HG03066 (cell line): ENCODE measurements at regions not wholly inside any gene's neighbourhood (a gene's known extent, or its start where the extent isn't known, plus 50 kb on each side); places are given as distances from the start of the nearest gene placed in this dataset.
"Not testable (repeated sequence)": the region's sequence is repeated elsewhere in the genome, so short reads cannot be mapped to it uniquely, and the experiment has no call there.

Experiments
- ATAC-seq: cut with Tn5 transposase; IDR thresholded peaks from one replicate; pipeline ENCODE4 v1.9.1; 2021; ENCODE audit warnings: low read depth; ENCODE audit not compliant: unreplicated experiment

DNA sequence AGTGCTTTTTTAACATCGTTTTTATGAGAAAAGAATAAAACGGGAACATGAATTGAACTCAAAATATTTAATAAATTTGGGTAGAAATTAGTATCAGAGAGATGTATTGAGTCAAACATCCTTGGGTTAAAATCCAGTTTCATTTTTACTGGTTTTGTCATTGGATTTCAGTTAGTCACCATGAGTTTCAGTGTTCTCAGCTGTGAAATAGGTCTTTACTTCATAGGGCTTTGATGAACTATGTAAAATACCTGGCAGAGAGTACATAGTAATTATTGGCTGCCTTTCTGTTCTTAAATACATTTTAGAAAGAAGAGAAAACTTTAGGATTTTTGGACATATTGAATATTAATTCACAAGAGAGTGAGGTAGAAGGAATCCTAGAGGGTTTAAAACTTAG, 105.8 kb downstream of the TANC2 start:
- ATAC-seq = no peak

DNA sequence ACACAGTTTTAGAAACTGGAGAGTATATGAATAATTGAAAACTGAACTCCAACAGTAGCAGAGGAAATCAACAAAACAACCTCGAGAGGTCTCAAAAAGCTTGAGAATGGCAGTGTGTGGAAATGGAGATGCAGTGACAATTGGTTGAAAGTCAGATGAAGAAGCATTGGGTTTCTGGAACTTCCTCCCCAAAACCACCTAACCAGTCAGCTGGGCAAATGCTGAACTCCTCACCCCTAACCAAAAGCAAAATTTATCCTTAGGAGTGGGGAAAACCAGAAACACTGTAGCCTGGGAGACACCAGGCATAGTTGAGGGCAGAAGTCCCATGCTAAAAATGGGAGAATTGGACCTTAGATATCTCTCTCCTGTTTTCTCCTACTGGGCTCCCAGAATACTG, 109.9 kb downstream of the TANC2 start:
- ATAC-seq = no peak

DNA sequence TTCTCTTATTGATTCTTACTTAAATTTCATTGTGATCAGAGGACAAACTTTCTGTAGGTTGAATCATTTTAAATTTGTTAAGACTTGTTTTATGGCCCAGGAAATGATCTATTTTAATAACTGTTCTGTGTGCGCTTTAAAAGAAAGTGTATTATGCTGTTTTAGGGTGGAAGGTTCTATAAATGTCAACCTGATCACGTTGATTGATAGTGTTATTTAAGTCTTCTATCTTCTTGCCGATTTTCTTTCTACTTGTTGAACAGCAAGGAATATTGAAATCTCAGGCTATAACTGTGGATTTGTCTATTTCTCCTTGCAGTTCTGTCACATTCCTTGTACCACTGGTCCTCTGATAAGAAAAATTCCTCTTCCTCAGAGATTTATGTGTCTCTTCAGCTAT, 112.7 kb downstream of the TANC2 start:
- no peak for ATAC-seq

- ATAC-seq = no peak
These were observed 116.3 kb downstream of the TANC2 start for GRCh38 chr17:63082273-63082861.

GRCh38 chr17:63082952-63083351, 116.9 kb downstream of the TANC2 start:
- no peak for ATAC-seq

- ATAC-seq = no peak
These were observed 120.6 kb downstream of the TANC2 start for GRCh38 chr17:63086483-63087185.

DNA sequence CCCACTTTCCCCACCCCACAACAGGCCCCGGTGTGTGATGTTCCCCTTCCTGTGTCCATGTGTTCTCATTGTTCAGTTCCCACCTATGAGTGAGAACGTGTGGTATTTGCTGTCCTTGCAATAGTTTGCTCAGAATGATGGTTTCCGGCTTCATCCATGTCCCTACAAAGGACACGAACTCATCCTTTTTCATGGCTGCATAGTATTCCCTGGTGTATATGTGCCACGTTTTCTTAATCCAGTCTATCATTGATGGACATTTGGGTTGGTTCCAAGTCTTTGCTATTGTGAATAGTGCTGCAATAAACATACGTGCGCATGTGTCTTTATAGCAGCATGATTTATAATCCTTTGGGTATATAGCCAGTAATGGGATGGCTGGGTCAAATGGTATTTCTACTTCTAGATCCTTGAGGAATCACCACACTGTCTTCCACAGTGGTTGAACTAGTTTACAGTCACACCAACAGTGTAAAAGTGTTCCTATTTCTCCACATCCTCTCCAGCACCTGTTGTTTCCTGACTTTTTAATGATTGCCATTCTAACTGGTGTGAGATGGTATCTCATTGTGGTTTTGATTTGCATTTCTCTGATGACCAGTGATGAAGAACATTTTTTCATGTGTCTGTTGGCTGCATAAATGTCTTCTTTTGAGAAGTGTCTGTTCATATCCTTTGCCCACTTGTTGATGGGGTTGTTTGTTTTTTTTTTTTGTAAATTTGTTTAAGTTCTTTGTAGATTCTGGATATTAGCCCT, 124.5 kb downstream of the TANC2 start:
- not testable (repeated sequence) for ATAC-seq

DNA sequence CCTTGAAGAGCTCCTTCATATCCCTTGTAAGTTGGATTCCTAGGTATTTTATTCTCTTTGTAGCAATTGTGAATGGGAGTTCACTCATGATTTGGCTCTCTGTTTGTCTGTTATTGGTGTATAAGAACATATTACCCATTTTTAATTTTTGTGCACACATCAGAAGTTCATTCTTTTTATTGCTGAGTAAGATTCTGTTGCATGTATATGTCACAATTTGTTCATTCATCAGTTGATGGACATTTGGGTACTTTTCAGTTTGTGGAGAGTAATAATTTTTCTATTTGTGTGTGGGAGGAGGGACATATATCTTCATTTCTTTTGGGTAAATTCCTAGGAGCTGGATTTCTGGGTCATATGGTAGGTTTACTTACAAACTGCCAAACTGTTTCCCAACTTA, 125.9 kb downstream of the TANC2 start:
- ATAC-seq = not testable (repeated sequence)

- ATAC-seq = no peak
These were observed 128.6 kb downstream of the TANC2 start for GRCh38 chr17:63094631-63095030.

DNA sequence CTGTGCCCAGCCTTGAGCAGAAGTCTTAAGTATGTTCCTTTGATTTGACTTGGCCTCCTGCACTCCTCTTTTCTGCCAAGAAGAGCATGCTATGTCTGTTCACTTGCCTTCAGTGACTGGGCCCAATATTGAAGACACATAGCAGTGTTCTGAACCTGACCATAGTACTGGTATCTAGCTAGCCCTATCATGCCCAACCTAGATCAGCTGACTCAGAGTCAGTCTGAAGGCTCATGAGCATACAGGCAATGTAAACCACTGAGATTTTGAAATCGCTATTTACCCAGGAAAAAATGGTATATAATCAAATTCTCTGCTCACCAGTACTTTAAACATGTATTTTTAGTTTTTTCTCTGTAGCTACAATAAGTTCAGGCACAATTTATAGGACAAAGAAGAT, 129.4 kb downstream of the TANC2 start:
- no peak for ATAC-seq

DNA sequence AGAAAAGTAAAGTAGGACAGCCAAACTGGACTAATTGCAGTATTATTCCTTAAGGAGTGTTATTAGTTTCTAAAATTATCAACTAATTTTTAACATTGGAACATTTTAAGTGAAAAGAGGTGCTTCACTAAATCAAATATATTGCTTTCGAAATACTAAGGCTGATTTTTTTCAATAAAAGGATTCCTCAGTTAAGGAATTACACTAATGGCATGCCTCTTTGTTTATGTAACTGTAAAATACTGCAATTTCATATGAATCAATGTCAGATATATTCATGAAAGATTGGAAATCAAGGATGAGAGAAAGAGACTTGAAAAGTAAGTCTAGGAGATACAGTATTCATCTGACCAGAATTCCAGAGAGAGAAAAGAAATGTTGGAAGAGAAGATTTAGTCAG, 129.8 kb downstream of the TANC2 start:
- ATAC-seq = no peak

DNA sequence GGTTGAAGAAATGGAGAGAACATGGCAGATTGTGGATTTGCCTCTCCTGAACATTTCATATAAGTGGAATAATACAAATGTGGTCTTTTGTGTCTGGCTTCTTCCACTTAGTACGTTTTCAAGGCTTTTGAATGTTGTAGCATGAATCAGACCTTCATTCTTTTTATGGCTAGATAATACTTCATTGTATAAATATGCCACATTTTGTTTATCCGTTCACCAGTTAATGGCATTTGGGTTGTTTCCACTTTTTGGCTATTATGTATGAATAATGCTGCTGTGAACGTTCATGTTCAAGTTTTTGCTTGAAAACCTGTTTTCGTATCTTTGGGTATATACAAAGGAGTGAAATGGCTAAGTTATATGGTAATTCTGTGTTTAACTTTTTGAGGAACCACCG, 130.4 kb downstream of the TANC2 start:
- ATAC-seq = no peak

- no peak for ATAC-seq
These were observed 133.4 kb downstream of the TANC2 start for GRCh38 chr17:63099425-63099824.

DNA sequence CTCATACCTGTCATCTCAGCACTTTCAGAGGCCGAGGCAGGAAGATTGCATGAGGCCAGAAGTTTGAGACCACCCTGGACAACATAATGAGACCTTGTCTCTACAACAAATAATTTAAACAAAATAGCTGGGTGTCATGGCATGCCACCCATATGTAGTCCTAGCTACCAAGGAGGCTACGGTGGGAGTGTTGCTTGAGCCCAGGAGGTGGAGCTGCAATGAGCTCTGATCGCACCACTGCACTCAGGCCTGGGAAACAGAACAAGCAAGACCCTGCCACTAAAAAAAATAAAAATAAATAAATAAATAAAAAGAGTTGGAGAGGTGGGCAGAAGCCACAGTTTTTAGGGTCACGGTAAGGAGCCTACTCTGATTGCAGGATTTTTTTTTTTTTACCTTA, 136.0 kb downstream of the TANC2 start:
- ATAC-seq = no peak

GRCh38 chr17:63106050-63106449, 140.0 kb downstream of the TANC2 start:
- ATAC-seq = no peak

DNA sequence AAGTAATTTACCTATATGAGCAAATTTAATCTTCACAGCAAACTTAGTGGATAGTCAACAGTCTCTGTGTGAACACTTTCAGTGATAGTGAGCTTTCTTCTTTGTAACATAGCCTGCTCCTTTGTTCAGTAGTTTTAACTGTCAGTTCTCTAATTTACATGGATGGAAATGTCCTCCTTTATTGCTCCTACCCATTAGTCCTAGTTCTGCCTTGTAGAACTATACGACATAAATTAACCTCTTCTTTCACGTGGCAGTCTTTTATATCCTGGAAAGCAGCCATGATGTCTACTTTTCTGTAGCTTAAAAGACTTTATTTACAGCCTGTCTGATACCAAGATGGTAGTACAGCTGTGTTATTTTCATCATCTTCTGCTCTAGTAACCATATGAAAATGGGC, 143.6 kb downstream of the TANC2 start:
- ATAC-seq = no peak

GRCh38 chr17:63113167-63113566, 147.1 kb downstream of the TANC2 start:
- no peak for ATAC-seq

- no peak for ATAC-seq
These were observed 150.2 kb downstream of the TANC2 start for GRCh38 chr17:63116228-63116627.

DNA sequence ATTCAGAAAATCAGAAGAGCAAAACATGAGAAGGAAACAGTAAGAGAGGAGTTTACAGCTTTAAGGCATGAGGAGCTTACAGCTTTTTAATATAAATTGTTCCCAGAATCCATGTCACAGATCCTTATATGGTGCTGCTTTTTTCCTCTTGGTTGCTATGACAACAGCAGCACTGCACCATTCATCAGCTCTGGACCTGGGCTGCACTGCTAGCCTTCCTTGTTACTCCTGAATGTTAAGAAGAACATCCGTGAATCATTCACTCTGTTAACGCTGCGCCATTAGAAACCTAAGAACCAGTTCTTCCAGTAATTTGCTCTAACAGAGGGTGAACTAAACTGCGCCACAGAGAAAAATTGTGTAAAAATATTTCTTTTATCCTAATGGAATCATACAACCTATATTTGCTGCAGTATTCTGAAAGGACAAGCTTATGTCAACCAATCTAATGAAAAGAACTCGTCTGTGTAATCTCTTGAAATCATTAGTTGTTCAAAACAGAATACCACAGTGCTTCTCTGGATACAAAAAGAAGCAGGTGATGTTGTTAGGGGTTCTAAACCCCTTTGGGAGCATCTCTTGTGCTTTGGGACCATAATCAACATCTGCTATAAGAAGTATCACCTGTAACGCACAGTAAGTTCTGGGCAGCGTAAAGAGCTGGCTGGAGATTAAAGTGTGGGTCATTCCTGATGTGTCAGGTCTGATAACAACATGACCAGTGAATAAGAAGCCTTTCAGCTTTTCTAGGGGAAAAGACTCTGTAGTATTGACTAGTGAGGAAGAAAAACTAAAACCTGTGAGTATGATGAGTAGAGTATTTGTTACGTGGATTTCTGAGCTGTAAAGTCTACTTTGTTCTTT, 151.2 kb downstream of the TANC2 start:
- ATAC-seq = no peak

GRCh38 chr17:63120406-63120805, 154.4 kb downstream of the TANC2 start:
- ATAC-seq = no peak

- ATAC-seq = no peak
These were observed 158.5 kb downstream of the TANC2 start for GRCh38 chr17:63124536-63124935.
